Activated naive CD8-positive, alpha-beta T cell treated with anti-CD3 and anti-CD28 coated beads, Interleukin-2, amount 10 ng/mL, durations not matched to agents 7 days and 5 days (primary cell): ENCODE measurements at regions not wholly inside any gene's neighbourhood (a gene's known extent, or its start where the extent isn't known, plus 50 kb on each side); places are given as distances from the start of the nearest gene placed in this dataset.
"Not testable (repeated sequence)": the region's sequence is repeated elsewhere in the genome, so short reads cannot be mapped to it uniquely, and the experiment has no call there.

Experiments
- ATAC-seq: fragments of 150-1000 bp; cut with Tn5 transposase; one replicate; pipeline ENCODE4 v1.10.0; 2021; ENCODE audit warnings: low read depth, moderate library complexity
- POLR2A ChIA-PET: fragments of 350-600 bp; sonication (Branson Sonifier 250); formaldehyde crosslinking; loops from one replicate; lab custom pipeline; 2021; ENCODE audit warnings: antibody characterized with exemption; lab: Charles Lee
- DNase-seq: peaks from one replicate; pipeline ENCODE4 v3.0.0; 2021
- H3K27ac Mint-ChIP-seq: one replicate; pipeline ENCODE4 v1.8.0; 2022; ENCODE audit warnings: mild to moderate bottlenecking, mixed read lengths
- H3K27me3 Mint-ChIP-seq: one replicate; pipeline ENCODE4 v1.8.0; 2022; ENCODE audit warnings: mild to moderate bottlenecking, moderate library complexity, mixed read lengths
- H3K36me3 Mint-ChIP-seq: one replicate; pipeline ENCODE4 v1.8.0; 2021; ENCODE audit warnings: mild to moderate bottlenecking, mixed read lengths
- H3K4me1 Mint-ChIP-seq: one replicate; pipeline ENCODE4 v1.8.0; 2021; ENCODE audit warnings: mixed read lengths
- H3K4me3 Mint-ChIP-seq: one replicate; pipeline ENCODE4 v1.8.0; 2022; ENCODE audit warnings: mild to moderate bottlenecking, moderate library complexity, mixed read lengths
- H3K9me3 Mint-ChIP-seq: one replicate; pipeline ENCODE4 v1.8.0; 2021; ENCODE audit warnings: mixed read lengths

DNA sequence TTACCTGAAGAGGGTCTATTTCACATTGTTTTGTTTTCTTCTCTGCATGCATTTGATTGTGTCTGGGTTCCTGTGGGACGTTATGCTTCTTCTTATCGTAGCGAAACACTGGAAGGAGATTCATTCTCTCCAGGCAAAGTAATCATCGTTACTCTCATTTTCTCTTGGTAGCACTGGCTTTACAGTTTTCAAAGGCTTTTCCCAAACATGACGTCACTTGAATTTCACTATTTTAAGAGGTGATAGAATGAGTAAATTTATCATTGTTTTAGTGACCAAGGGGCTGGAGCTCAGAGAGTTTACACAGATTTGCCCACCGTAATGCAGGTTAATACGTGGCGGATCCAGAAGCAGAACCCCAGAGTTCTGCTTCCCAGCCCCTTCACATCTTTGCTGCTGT, 391.4 kb downstream of the DCDC2C start:
- no peaks in the 10 kb centered on the region for H3K9me3 Mint-ChIP-seq
- DNase-seq (no peak), ATAC-seq (no peak)
- no peaks in the 10 kb centered on the region for H3K27me3 Mint-ChIP-seq
- no peak overlapping the region for H3K27ac Mint-ChIP-seq
- H3K4me1 Mint-ChIP-seq = no peaks in the 10 kb centered on the region
- H3K4me3 Mint-ChIP-seq = no peak overlapping the region
- POLR2A ChIA-PET = no interaction called here
- no peaks in the 10 kb centered on the region for H3K36me3 Mint-ChIP-seq

DNA sequence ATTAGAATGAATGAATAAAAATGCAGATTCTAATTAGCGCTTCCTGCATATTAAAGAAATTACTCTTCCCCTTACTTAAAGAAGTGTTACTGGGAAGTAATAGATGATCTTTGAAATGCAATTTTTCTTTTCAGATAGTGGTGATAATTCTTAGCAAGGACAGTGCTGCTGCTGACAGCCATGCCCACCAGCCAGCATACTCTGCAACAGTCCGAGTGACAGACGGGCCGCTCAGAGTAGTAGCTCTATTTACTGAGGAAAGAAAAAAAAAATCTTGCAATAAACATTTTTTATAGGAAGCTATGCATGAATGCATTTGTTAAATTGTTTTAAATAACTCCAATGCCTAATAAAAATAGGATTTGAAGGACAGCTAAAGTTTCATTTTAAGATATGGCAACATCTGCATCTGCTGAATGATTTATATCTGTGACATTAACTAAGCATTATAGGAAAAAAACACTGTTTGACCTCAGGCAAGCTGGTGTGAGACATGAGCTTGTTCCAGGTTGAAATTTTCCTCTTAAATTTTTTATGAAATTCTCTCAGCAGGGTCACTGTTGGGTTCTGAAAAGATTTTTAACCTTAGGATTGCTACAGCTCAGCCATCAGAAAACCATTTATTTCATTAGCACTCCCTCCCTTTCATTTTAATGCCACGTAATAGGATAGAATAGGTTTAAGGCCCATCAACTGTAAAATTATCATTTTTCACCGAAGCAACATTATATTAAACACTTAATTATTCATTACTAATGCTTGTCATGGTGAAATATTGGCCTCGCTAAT, 393.8 kb downstream of the DCDC2C start:
- Mint-ChIP-seq H3K4me1 (no peaks in the 10 kb centered on the region), H3K9me3 (no peaks in the 10 kb centered on the region), H3K4me3 (no peak overlapping the region), H3K27ac (no peak overlapping the region), H3K27me3 (no peaks in the 10 kb centered on the region), H3K36me3 (no peaks in the 10 kb centered on the region)
- POLR2A ChIA-PET = no interaction called here
- no peak for DNase-seq
- ATAC-seq = no peak

DNA sequence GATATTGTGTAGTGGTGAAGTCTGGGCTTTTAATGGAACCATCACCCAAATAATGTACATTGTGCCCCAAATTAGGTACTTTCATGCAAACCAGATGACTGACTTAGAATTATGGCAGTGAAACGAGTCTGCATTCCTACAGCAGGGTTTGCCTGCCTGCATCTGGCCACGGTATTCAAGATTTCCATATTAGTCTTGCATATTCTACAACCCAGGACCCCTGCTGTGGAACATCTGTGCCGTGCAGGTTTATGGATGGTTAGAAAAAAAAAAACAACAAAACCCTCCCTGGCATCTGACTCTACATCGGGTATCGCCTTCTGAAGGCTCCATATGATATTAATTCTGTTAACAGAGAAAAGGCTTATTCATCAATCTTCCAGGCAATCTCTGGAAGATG, 394.8 kb downstream of the DCDC2C start:
- H3K4me1 Mint-ChIP-seq = no peaks in the 10 kb centered on the region
- no peaks in the 10 kb centered on the region for H3K36me3 Mint-ChIP-seq
- no peak overlapping the region for H3K4me3 Mint-ChIP-seq
- H3K27ac Mint-ChIP-seq = no peak overlapping the region
- no peak for DNase-seq
- no peaks in the 10 kb centered on the region for H3K9me3 Mint-ChIP-seq
- H3K27me3 Mint-ChIP-seq = no peaks in the 10 kb centered on the region
- no peak for ATAC-seq
- POLR2A ChIA-PET = no interaction called here

DNA sequence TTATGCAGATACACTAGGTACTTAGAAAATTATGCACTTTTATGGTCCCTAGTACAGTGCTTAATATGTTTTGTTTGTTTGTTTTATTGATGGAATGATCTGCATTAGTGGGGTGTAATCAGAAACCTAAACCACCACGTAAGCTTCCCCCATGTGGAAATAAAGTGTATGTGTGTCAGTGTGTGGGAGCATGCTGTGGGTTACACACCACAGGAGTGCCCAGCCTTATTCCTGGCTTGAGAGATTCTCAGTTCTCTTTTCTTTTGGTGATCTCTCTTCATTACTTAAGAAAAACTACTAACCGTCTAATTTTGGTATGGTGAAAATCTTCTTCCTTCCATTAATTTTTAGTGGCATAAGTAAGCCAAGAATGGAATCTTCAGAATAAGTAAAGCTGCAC, 398.6 kb downstream of the DCDC2C start:
- Mint-ChIP-seq H3K27ac (no peak overlapping the region), H3K4me1 (no peaks in the 10 kb centered on the region), H3K36me3 (no peaks in the 10 kb centered on the region), H3K4me3 (no peak overlapping the region), H3K27me3 (no peaks in the 10 kb centered on the region), H3K9me3 (no peaks in the 10 kb centered on the region)
- POLR2A ChIA-PET = no interaction called here
- DNase-seq (no peak), ATAC-seq (no peak)

DNA sequence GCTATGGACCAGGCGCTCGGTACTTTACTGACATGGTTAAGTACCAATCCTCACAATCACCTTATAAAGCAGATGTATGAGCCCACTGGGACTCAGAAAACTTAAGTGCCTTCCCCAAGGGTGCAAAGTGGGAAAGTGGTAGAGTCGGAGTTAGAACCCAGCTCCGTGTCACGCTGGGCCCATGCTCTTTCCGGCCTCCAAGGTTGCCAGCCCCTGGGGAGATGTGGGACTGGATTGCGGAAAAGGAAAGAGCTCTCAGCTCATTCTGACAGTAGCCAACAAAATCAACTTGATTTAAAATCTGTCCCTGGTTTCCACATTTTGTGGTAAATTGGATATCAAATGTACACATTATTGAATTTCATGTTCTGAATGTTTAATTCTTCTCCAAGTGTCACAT, 403.8 kb downstream of the DCDC2C start:
- Mint-ChIP-seq H3K9me3 (no peaks in the 10 kb centered on the region), H3K4me3 (no peak overlapping the region), H3K27ac (no peak overlapping the region), H3K36me3 (no peaks in the 10 kb centered on the region), H3K4me1 (no peaks in the 10 kb centered on the region), H3K27me3 (no peaks in the 10 kb centered on the region)
- ATAC-seq (no peak), DNase-seq (no peak)
- POLR2A ChIA-PET = no interaction called here

DNA sequence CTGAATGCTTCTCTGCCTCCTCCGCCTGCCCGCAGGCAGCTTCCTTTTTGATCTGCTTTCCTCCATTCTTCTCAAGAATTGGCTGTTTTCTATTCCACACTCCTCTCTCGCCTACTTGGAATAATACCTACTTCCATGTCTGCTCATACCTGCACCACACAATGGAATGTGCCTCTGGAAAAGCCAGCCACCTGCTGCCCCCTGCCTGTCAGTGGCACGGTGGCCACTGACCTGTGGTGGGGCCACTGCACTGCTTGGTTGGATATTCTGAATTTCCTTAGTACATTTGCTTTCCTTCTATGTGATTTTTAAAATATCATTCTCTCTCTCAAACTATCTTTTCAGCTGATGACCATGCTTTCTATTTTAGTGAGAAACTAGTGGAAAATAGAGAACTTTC, 406.9 kb downstream of the DCDC2C start:
- no peak overlapping the region for H3K4me3 Mint-ChIP-seq
- no peaks in the 10 kb centered on the region for H3K27me3 Mint-ChIP-seq
- H3K9me3 Mint-ChIP-seq = peaks cover 1% of the 10 kb centered on the region
- no peak for DNase-seq
- H3K27ac Mint-ChIP-seq = no peak overlapping the region
- POLR2A ChIA-PET = no interaction called here
- ATAC-seq = no peak
- H3K36me3 Mint-ChIP-seq = no peaks in the 10 kb centered on the region
- H3K4me1 Mint-ChIP-seq = no peaks in the 10 kb centered on the region

DNA sequence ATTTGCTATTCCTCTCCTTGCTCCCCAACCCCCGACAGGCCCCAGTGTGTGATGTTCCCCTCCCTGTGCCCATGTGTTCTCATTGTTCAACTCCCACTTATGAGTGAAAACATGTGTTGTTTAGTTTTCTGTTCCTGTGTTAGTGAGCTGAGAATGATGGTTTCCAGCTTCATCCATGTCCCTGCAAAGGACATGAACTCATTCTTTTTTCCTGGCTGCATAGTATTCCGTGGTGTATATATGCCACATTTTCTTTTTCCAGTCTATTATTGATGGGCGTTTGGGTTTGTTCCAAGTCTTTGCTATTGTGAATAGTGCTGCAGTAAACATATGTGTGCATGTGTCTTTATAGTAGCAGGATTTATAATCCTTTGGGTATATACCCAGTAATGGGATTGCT, 412.1 kb downstream of the DCDC2C start:
- peaks cover 12% of the 10 kb centered on the region for H3K9me3 Mint-ChIP-seq
- ATAC-seq, H3K27ac Mint-ChIP-seq, DNase-seq, H3K27me3 Mint-ChIP-seq, H3K4me1 Mint-ChIP-seq, H3K36me3 Mint-ChIP-seq, POLR2A ChIA-PET, H3K4me3 Mint-ChIP-seq: not testable (repeated sequence)

DNA sequence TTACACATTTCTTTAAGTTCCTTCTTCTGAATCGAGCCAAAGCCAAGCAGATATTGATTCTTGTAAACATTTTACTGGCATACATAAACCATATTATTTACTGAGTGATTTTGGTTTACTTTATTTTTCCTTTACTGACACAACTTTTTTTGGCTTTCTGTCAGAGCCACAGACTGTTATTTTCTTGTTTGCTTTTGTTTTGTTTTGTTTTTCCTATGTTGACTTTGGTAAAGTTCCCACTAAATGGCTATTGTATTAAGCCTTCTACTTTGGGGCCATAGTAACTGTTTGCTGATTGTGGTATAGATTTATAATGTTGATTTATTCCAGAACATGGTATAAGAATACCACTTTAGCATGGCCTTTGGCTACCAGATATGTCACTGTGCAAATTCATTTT, 419.4 kb downstream of the DCDC2C start:
- DNase-seq (no peak), ATAC-seq (no peak)
- no peaks in the 10 kb centered on the region for H3K27me3 Mint-ChIP-seq
- H3K36me3 Mint-ChIP-seq = no peaks in the 10 kb centered on the region
- no peaks in the 10 kb centered on the region for H3K4me1 Mint-ChIP-seq
- H3K27ac Mint-ChIP-seq = no peak overlapping the region
- no peak overlapping the region for H3K4me3 Mint-ChIP-seq
- H3K9me3 Mint-ChIP-seq = peaks cover 8% of the 10 kb centered on the region
- POLR2A ChIA-PET = no interaction called here

DNA sequence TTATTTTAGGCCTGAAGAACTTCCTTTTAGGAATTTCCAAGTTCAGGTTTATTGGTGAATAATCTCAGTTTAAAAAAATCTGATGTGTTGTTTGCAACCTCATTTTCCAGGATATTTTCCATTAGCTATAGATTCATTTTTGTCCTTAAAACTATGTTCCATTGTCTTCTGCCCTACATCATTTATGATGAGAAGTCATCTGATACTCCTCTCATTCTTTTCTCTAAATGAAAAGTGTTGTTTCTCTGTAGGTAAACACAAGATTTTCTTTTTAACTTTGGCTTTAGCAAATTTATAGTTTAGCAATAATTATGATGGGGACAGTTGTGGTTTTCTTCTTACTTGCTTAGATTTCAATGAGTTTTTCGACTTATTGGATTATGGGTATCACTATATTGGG, 427.3 kb downstream of the DCDC2C start:
- ATAC-seq (no peak), DNase-seq (no peak)
- no peaks in the 10 kb centered on the region for H3K4me1 Mint-ChIP-seq
- no peaks in the 10 kb centered on the region for H3K36me3 Mint-ChIP-seq
- POLR2A ChIA-PET = no interaction called here
- H3K27ac Mint-ChIP-seq = no peak overlapping the region
- no peaks in the 10 kb centered on the region for H3K27me3 Mint-ChIP-seq
- H3K9me3 Mint-ChIP-seq = peaks cover 9% of the 10 kb centered on the region
- H3K4me3 Mint-ChIP-seq = no peak overlapping the region

DNA sequence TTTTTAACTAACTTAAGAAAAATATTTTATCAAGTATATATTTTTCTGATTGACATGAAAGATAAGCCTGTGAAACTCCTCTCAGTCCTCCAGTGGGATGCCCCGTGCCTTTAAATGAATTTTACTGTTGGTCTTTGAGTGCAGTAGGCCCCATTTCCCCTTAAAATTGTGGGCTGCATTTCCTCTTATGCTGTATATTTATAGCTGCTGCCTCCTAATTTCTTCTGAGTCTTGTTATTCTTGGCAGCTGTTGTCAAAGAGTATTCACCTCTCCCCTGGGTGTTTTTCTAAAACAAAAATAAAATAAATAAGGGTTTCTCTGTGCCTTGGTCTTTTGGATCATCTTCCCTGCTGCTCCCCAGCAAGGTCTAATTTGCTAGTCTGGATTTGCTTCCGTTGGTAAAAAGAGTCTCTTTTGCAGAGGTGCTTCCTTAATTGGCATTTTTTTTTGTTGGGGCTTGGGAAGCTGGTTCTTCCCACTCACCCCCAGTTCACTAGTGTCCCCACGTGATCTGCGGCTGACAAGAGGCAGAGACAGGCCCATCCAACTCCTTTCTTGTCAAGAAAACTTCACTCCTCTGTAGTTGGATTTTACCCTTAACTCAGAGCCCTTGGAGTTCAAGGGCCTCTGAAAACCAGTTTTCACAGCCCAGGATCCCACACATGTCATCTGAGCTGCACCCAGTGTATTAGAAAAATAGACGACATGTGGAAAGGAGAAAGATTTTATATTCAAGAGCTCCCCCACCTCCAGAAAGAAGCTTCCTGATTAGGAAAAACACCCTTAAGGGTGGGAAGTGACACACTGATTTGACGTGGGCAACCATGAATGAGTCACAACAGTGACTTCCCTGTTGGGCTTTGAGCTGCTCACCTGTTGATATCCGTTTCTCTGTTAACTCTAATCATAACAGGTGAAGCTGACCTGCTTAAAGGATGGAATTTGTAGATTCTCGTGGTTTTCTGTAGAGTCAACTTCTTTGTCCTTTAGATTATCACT, 431.5 kb downstream of the DCDC2C start:
- H3K27ac Mint-ChIP-seq = no peak overlapping the region
- H3K27me3 Mint-ChIP-seq = no peaks in the 10 kb centered on the region
- H3K36me3 Mint-ChIP-seq = no peaks in the 10 kb centered on the region
- no peaks in the 10 kb centered on the region for H3K4me1 Mint-ChIP-seq
- H3K4me3 Mint-ChIP-seq = no peak overlapping the region
- H3K9me3 Mint-ChIP-seq = peaks cover 11% of the 10 kb centered on the region
- DNase-seq (no peak), ATAC-seq (no peak)
- POLR2A ChIA-PET = no interaction called here

DNA sequence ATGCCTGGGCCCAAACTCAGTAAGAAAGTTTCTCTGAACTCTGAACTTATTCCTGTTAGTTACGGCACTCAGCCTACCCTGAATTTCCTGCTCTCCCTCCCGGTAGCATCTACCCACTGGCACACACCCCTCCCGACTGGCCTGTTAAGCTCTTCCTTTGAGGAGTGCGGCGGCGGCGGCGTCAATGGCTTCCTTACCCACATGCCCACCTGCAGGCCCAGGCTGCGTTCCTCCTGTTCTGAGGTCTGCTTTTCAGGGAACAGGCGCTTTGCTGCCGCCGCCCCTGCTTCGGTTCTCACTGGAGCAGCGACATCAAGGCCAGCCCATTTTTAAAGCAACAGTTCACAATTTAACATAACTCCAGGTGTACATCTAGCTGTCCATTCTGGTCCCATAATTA, 432.4 kb downstream of the DCDC2C start:
- DNase-seq (no peak), ATAC-seq (no peak)
- H3K27ac Mint-ChIP-seq = no peak overlapping the region
- H3K27me3 Mint-ChIP-seq = no peaks in the 10 kb centered on the region
- POLR2A ChIA-PET = no interaction called here
- no peak overlapping the region for H3K4me3 Mint-ChIP-seq
- H3K9me3 Mint-ChIP-seq = peaks cover 8% of the 10 kb centered on the region
- no peaks in the 10 kb centered on the region for H3K36me3 Mint-ChIP-seq
- no peaks in the 10 kb centered on the region for H3K4me1 Mint-ChIP-seq

DNA sequence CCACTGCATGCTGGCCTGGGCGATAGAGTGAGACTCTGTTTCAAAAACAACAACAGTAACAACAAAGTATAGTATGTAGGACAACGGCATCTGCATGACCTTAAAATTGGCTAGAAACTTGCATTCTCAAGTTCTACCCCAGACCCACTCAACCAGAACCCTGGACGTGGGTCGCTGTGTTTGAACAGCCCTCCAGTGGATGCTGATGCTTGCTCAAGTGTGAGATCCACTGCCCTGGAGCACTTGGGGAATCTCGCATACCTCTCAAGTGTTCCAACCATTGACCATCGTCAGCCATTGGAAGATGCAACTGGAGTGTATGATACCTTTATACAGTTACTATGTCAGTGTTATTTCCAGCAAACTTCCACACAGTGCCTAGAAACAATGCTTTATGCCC, 435.9 kb downstream of the DCDC2C start:
- Mint-ChIP-seq H3K4me3 (no peak overlapping the region), H3K4me1 (no peaks in the 10 kb centered on the region), H3K36me3 (no peaks in the 10 kb centered on the region), H3K27me3 (no peaks in the 10 kb centered on the region), H3K27ac (no peak overlapping the region), H3K9me3 (peaks cover 3% of the 10 kb centered on the region)
- ATAC-seq (no peak), DNase-seq (no peak)
- POLR2A ChIA-PET = no interaction called here

DNA sequence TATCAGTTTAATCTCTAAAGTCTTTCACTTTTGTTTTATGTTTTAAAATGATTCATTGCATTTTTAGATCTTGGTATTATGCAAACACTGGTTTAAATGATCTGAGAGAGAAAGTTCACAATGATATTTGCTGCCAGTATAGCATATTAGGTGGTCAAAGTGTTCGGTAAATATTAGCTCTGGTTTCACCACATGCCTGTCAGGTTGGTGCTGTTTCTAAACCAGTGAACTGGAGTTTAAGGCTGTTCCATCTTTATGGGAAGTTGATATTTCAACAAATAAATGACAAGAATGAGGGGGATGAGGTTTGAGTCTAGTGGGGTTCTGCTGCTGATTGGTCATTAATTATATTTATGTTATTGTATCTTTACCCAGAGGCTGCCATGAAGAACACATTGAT, 436.4 kb downstream of the DCDC2C start:
- Mint-ChIP-seq H3K27me3 (no peaks in the 10 kb centered on the region), H3K36me3 (no peaks in the 10 kb centered on the region), H3K4me1 (no peaks in the 10 kb centered on the region), H3K4me3 (no peak overlapping the region), H3K9me3 (peaks cover 3% of the 10 kb centered on the region), H3K27ac (no peak overlapping the region)
- DNase-seq (no peak), ATAC-seq (no peak)
- POLR2A ChIA-PET = no interaction called here
